ENCODE measurements at regions not wholly inside any gene's neighbourhood (a gene's known extent, or its start where the extent isn't known, plus 50 kb on each side); places are given as distances from the start of the nearest gene placed in this dataset.

DNA sequence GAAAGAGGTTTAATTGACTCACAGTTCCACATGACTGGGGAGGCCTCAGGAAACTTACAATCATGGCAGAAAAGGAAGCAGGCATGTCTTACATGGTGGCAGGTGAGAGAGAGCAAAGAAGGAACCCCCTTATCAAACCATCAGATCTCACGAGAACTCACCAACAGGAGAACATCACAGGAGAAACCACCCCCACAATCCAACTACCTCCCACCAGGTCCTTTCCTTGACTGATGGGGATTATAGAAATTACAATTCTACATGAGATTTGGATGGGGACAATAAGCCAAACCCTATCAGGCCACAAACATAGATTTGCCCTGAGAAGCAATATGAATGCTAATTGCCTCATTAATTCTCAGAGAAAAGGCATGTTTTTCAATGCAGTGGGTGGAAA is 138.2 kb upstream of the RAPGEF2 start:
- H3K36me3 ChIP-seq (ENCODE audit: control insufficient read depth in 1 of 2, insufficient read depth in 2 of 2, low read length in 2 of 2): no peaks in the 10 kb centered on the region

DNA sequence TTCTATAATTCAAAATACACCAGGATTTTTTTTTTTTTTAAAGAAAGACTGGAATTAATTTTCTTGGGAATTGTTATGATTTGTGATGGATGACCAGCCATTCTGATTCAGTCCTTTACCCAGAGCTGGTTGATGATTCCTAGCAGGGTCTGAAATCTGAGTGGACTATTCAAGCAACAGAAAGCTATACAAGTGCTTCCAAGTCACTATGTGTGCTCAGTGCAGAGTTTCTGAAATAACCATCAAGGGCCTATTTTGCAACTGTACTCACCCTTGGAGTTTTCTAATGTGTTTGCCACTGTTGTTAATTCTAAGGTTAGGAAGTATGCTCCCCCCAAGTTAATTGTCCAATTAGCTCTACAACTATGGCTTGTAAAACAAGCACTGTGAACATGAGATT is 137.7 kb upstream of the RAPGEF2 start:
- no peak overlapping the region for H3K18ac ChIP-seq (ENCODE audit: low read length)
- no peaks in the 10 kb centered on the region for H3K79me2 ChIP-seq (ENCODE audit: control insufficient read depth, insufficient read depth, low read length, poor library complexity)
- H3K4ac ChIP-seq (ENCODE audit: low read depth, low read length): no peak overlapping the region
- H3K36me3 ChIP-seq (ENCODE audit: control insufficient read depth in 1 of 2, insufficient read depth in 2 of 2, low read length in 2 of 2): no peaks in the 10 kb centered on the region
- no peak overlapping the region for H2BK5ac ChIP-seq (ENCODE audit: low read depth, low read length, poor library complexity)
- H3K14ac ChIP-seq (ENCODE audit: low read length): no peak overlapping the region
- no peak for DNase-seq
- H3K79me1 ChIP-seq (ENCODE audit: low read length): no peaks in the 10 kb centered on the region
- no peak overlapping the region for H4K8ac ChIP-seq (ENCODE audit: low read depth, low read length)
- no peak overlapping the region for H3K9ac ChIP-seq (ENCODE audit: low read length)
- no peak overlapping the region for H3K23ac ChIP-seq (ENCODE audit: low read length)
- H3K4me1 ChIP-seq (ENCODE audit: control insufficient read depth in 1 of 2, insufficient read depth in 2 of 2, low read length in 2 of 2): no peaks in the 10 kb centered on the region
- no peak overlapping the region for H2BK120ac ChIP-seq (ENCODE audit: insufficient read depth, low read length, poor library complexity)
- no peaks in the 10 kb centered on the region for H3K9me3 ChIP-seq (ENCODE audit: insufficient read depth, low read depth, low read length)
- no peak overlapping the region for H4K12ac ChIP-seq (ENCODE audit: low read depth, low read length)
- no peaks in the 10 kb centered on the region for H3K27me3 ChIP-seq (ENCODE audit: insufficient read depth, low read length)
- no peak overlapping the region for H2AFZ ChIP-seq (ENCODE audit: insufficient read depth, low read length, poor library complexity)
- H3K4me2 ChIP-seq (ENCODE audit: low read length): no peak overlapping the region
- H2AK5ac ChIP-seq (ENCODE audit: low read length): no peak overlapping the region
- H3K27ac ChIP-seq (ENCODE audit: low read depth, low read length): no peak overlapping the region
- no peak overlapping the region for H4K91ac ChIP-seq (ENCODE audit: low read depth, low read length)
- no peak overlapping the region for H3K4me3 ChIP-seq (ENCODE audit: low read depth, low read length)
- no peak overlapping the region for H2BK12ac ChIP-seq (ENCODE audit: low read length)

More for the DNA sequence above, 138.2 kb upstream of the RAPGEF2 start:
- Histone ChIP-seq H2BK12ac (ENCODE audit: low read length) (no peak overlapping the region), H4K91ac (ENCODE audit: low read depth, low read length) (no peak overlapping the region), H4K12ac (ENCODE audit: low read depth, low read length) (no peak overlapping the region), H2BK120ac (ENCODE audit: insufficient read depth, low read length, poor library complexity) (no peak overlapping the region), H2BK5ac (ENCODE audit: low read depth, low read length, poor library complexity) (no peak overlapping the region), H3K4me1 (ENCODE audit: control insufficient read depth in 1 of 2, insufficient read depth in 2 of 2, low read length in 2 of 2) (no peaks in the 10 kb centered on the region), H3K27me3 (ENCODE audit: insufficient read depth, low read length) (no peaks in the 10 kb centered on the region), H2AFZ (ENCODE audit: insufficient read depth, low read length, poor library complexity) (no peak overlapping the region), H3K4ac (ENCODE audit: low read depth, low read length) (no peak overlapping the region), H3K18ac (ENCODE audit: low read length) (no peak overlapping the region), H3K14ac (ENCODE audit: low read length) (no peak overlapping the region), H3K4me3 (ENCODE audit: low read depth, low read length) (no peak overlapping the region), H3K79me2 (ENCODE audit: control insufficient read depth, insufficient read depth, low read length, poor library complexity) (no peaks in the 10 kb centered on the region), H3K4me2 (ENCODE audit: low read length) (no peak overlapping the region), H3K23ac (ENCODE audit: low read length) (no peak overlapping the region), H4K8ac (ENCODE audit: low read depth, low read length) (no peak overlapping the region), H2AK5ac (ENCODE audit: low read length) (no peak overlapping the region), H3K9ac (ENCODE audit: low read length) (no peak overlapping the region), H3K27ac (ENCODE audit: low read depth, low read length) (no peak overlapping the region), H3K79me1 (ENCODE audit: low read length) (no peaks in the 10 kb centered on the region), H3K9me3 (ENCODE audit: insufficient read depth, low read depth, low read length) (no peaks in the 10 kb centered on the region)
- no CpG with 5 or more reads among the region's 1 CpG for WGBS (ENCODE audit: extremely low coverage, insufficient coverage, insufficient read length)
- DNase-seq: no peak

DNA sequence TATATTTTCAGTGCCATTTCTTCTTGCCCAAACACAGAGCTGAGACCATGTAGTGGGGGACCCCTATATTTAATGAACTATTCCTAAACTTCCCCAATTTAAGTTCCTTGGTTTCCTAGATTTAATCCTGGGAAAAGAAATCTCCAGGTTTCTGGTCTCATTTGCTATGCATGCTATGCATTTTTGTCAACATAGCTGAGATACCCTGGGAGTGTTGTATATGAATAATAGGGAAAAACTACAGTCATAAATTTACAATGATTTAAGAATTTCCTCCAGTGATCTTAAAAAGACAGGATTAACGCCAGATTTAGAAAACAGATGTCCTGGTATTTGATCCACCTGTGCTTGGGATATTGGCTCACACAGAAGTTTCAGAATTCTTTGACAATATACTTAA is 136.8 kb upstream of the RAPGEF2 start:
- H3K4ac ChIP-seq (ENCODE audit: low read depth, low read length): no peak overlapping the region
- no peak overlapping the region for H4K12ac ChIP-seq (ENCODE audit: low read depth, low read length)
- H3K4me2 ChIP-seq (ENCODE audit: low read length): no peak overlapping the region
- H3K18ac ChIP-seq (ENCODE audit: low read length): no peak overlapping the region
- no peaks in the 10 kb centered on the region for H3K36me3 ChIP-seq (ENCODE audit: control insufficient read depth in 1 of 2, insufficient read depth in 2 of 2, low read length in 2 of 2)
- H2BK5ac ChIP-seq (ENCODE audit: low read depth, low read length, poor library complexity): no peak overlapping the region
- H3K27me3 ChIP-seq (ENCODE audit: insufficient read depth, low read length): no peaks in the 10 kb centered on the region
- no peak overlapping the region for H3K27ac ChIP-seq (ENCODE audit: low read depth, low read length)
- H2AK5ac ChIP-seq (ENCODE audit: low read length): no peak overlapping the region
- H2BK120ac ChIP-seq (ENCODE audit: insufficient read depth, low read length, poor library complexity): no peak overlapping the region
- H3K14ac ChIP-seq (ENCODE audit: low read length): no peak overlapping the region
- H3K79me2 ChIP-seq (ENCODE audit: control insufficient read depth, insufficient read depth, low read length, poor library complexity): no peaks in the 10 kb centered on the region
- no CpG with 5 or more reads among the region's 1 CpG for WGBS (ENCODE audit: extremely low coverage, insufficient coverage, insufficient read length)
- no peaks in the 10 kb centered on the region for H3K4me1 ChIP-seq (ENCODE audit: control insufficient read depth in 1 of 2, insufficient read depth in 2 of 2, low read length in 2 of 2)
- no peaks in the 10 kb centered on the region for H3K9me3 ChIP-seq (ENCODE audit: insufficient read depth, low read depth, low read length)
- H4K8ac ChIP-seq (ENCODE audit: low read depth, low read length): no peak overlapping the region
- H3K4me3 ChIP-seq (ENCODE audit: low read depth, low read length): no peak overlapping the region
- peak in 1 of 2 donors; percentile 44 for DNase-seq
- H3K23ac ChIP-seq (ENCODE audit: low read length): no peak overlapping the region
- no peak overlapping the region for H3K9ac ChIP-seq (ENCODE audit: low read length)
- no peaks in the 10 kb centered on the region for H3K79me1 ChIP-seq (ENCODE audit: low read length)
- no peak overlapping the region for H2BK12ac ChIP-seq (ENCODE audit: low read length)
- no peak overlapping the region for H4K91ac ChIP-seq (ENCODE audit: low read depth, low read length)
- no peak overlapping the region for H2AFZ ChIP-seq (ENCODE audit: insufficient read depth, low read length, poor library complexity)

DNA sequence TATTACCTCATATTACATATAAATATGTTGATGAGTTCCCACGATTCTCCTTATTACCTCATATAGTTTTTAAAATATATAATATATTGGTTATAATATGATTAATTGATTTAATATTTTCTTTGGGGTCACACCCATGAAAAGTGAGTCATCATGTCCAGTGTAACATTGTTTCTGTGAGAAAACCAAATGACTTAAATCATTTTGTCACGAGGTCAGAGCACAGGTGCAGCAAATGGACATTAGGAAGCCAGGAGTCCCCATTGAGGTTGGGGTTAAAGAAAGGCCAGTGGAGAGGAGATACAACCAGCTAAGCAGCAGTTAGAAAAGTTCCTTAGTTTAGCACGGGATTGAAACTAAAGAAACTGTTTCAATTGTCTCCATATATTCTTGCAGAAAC is 133.9 kb upstream of the RAPGEF2 start:
- no peak overlapping the region for H2AK5ac ChIP-seq (ENCODE audit: low read length)
- DNase-seq: no peak
- no peak overlapping the region for H3K27ac ChIP-seq (ENCODE audit: low read depth, low read length)
- no peaks in the 10 kb centered on the region for H3K9me3 ChIP-seq (ENCODE audit: insufficient read depth, low read depth, low read length)
- H3K27me3 ChIP-seq (ENCODE audit: insufficient read depth, low read length): no peaks in the 10 kb centered on the region
- no CpG with 5 or more reads among the region's 3 CpGs for WGBS (ENCODE audit: extremely low coverage, insufficient coverage, insufficient read length)
- no peak overlapping the region for H2BK12ac ChIP-seq (ENCODE audit: low read length)
- no peaks in the 10 kb centered on the region for H3K79me1 ChIP-seq (ENCODE audit: low read length)
- H3K4ac ChIP-seq (ENCODE audit: low read depth, low read length): no peak overlapping the region
- no peaks in the 10 kb centered on the region for H3K79me2 ChIP-seq (ENCODE audit: control insufficient read depth, insufficient read depth, low read length, poor library complexity)
- H3K14ac ChIP-seq (ENCODE audit: low read length): no peak overlapping the region
- no peak overlapping the region for H4K12ac ChIP-seq (ENCODE audit: low read depth, low read length)
- no peak overlapping the region for H3K4me2 ChIP-seq (ENCODE audit: low read length)
- no peak overlapping the region for H3K18ac ChIP-seq (ENCODE audit: low read length)
- H3K36me3 ChIP-seq (ENCODE audit: control insufficient read depth in 1 of 2, insufficient read depth in 2 of 2, low read length in 2 of 2): no peaks in the 10 kb centered on the region
- H3K9ac ChIP-seq (ENCODE audit: low read length): no peak overlapping the region
- H3K4me1 ChIP-seq (ENCODE audit: control insufficient read depth in 1 of 2, insufficient read depth in 2 of 2, low read length in 2 of 2): no peaks in the 10 kb centered on the region
- no peak overlapping the region for H4K8ac ChIP-seq (ENCODE audit: low read depth, low read length)
- no peak overlapping the region for H3K4me3 ChIP-seq (ENCODE audit: low read depth, low read length)
- no peak overlapping the region for H2BK120ac ChIP-seq (ENCODE audit: insufficient read depth, low read length, poor library complexity)
- H2BK5ac ChIP-seq (ENCODE audit: low read depth, low read length, poor library complexity): no peak overlapping the region
- no peak overlapping the region for H2AFZ ChIP-seq (ENCODE audit: insufficient read depth, low read length, poor library complexity)
- H3K23ac ChIP-seq (ENCODE audit: low read length): no peak overlapping the region
- no peak overlapping the region for H4K91ac ChIP-seq (ENCODE audit: low read depth, low read length)
